DMS53 (cell line): ENCODE measurements at regions not wholly inside any gene's neighbourhood (a gene's known extent, or its start where the extent isn't known, plus 50 kb on each side); places are given as distances from the start of the nearest gene placed in this dataset.
"Not testable (repeated sequence)": the region's sequence is repeated elsewhere in the genome, so short reads cannot be mapped to it uniquely, and the experiment has no call there.

ENCODE experiments used
- DNase-seq: peaks from one replicate; lab custom pipeline; 2025; lab: John Stamatoyannopoulos, UW

DNA sequence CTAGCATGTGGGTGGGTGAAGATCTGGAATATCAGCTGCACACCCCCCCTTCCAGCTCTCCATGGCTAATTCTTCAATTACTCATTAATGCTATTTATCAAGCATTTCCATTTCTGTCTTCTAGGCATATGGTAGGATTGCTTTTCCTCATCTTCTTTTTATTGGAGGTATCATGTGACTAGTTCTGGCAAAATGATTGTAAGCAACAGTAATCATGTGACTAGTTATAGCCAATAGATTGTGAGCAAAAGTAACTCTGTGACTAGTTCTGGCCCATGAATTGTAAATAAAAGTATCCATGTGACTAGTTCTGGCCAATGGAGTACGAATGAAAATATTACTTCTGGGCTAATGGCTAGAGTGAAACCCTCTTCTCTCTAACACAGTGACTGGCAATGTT lies 107.0 kb upstream of the TMEM132E start:
- DNase-seq: no peak

DNA sequence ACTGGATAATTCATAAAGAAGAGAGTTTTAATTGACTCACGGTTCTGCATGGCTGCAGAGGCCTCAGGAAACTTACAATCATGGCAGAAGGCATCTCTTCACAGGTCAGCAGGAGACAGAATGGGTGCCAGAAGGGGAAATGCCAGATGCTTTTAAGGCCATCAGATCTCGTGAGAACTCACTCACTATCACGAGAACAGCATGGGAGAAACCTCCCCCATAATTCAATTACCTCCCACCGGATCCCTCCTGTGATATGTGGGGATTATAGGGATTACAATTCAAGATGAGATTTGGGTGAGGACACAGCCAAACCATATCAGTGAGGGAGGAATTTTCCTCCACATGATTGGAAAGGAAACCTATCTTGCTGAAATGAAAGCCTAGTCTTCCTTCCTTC lies 108.1 kb upstream of the TMEM132E start:
- not testable (repeated sequence) for DNase-seq

DNA sequence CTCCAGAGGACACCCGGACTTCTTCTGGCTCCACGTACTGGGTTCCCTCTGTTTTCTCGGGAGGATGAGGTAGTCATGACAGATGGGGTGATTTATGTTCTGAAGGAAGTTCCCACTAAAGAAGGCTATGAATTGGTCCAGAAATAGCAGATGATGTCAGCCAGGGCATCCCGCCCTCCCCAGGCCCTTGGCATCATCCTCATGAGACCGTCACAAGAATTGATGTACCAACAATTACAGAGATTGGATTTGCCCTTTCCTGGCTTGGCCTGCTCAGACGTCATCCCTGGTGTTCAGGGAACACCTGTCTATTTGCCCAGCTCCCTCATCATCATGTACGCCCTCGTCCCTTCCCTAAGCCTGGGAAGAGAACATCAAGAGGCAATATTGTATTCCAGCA lies 102.8 kb upstream of the CCL1 start:
- no peak for DNase-seq

DNA sequence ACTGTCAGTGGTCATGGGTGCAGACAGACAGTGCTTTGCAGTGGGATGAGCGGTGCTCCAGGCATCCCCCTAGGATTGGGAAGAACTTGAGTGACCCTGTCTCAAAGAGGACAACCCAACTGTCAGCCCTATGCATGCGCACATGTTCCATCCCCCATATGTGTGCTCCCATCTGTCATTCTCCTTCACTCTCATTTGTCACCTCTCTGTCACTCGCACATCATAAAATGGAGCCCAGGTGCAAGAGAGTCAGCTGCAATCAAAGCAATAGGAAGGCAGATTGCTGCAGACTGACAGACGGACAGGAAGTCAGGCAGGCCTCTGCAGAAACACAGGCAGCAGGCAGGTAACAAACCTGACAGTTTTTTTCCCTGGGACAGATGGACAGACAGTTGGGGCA lies 101.8 kb upstream of the CCL1 start:
- no peak for DNase-seq

DNA sequence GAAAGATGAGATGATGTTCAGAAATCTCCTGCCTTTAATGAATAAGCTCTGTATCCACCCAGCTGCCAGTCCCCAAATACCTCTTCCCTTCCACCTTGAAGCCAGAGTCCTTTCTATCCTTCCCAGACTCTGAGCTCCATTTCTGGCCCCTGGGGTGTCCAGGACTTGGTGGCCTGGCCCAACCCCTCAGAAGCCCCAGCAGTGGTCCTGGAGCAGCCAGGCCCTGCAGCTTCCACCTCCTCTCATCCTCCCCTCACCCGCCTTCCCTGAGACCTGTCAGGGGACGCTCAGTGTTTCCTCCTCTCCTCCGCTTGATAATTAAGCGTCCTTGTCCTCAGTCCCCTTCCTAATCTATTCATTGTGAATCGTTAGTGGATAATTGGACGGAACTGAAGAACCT lies 95.2 kb upstream of the CCL1 start:
- DNase-seq: no peak

DNA sequence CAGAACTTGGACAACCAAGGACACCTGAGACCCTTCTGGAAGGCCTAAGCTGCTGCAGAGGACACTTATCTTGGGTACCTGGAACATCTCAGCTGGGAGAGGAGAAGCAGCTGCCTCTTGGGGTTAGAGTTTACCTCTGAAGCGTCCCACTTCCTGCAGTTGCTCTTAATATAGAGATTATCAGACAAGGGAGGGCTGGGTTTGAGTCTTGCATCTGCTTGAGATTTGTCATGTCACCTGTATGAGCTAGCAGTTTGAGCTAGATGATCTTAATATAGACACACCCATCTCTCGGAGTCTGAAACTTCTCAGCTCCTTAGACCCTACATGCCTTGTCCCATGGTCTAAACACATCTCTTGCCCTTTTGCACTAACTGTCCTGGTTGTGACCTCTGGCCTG lies 93.1 kb upstream of the CCL1 start:
- DNase-seq: no peak

DNA sequence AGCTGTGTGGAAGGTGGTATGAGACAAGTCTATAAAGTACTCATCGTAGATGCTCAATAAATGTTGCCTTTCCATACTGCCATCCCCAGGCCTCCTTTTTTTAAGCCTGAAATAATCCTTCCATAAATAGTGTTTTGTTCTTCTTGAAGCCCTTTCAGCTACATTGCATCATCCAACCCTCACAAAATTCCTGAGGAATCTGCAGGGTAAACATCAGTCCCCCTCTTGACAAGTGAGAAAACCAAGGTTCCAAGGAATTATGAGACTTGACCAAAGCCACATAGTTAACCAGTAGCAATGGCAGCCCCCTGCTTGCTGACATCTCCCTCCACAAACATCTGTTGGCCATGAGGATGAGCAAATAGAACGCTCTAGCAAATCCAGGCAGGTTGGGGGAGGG lies 89.7 kb upstream of the CCL1 start:
- no peak for DNase-seq

DNA sequence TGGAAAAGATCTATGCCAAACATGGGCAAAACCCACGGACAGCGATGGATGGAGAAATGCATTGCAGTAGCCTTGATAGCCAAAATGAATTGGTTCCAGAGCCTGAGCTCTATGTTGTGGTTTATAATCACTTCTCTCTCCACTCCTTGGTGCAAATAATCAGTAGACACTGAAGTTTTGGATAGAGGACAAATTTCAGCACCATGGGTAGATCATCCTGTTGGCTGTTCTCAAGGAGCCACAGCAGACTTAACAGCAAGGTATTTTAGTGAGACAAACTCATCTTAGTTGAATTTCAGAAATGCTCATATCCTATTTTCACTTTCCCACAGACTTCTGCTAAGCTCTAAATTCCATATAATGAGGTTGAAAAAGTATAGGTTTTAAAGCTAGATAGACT lies 88.3 kb upstream of the CCL1 start:
- no peak for DNase-seq

DNA sequence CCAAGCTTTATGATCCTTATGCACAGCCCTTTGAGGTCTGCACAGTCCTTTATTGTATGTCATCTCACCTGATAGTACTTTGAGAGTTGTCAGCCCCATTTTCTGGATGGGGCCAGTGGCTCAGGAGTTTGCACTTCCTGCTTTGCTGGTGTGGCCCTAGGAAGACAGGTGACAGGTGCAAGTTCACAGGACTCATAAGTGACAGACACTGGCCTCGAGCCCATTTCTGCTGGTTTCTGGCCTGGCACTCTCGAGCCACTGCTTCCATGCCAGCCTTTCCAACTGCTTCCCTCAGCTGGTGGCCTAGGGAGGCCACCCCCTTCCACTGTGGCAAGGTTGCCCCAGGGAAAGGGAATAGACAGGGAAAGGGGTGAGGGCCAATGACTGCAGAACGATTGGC lies 84.4 kb upstream of the CCL1 start:
- DNase-seq: no peak

DNA sequence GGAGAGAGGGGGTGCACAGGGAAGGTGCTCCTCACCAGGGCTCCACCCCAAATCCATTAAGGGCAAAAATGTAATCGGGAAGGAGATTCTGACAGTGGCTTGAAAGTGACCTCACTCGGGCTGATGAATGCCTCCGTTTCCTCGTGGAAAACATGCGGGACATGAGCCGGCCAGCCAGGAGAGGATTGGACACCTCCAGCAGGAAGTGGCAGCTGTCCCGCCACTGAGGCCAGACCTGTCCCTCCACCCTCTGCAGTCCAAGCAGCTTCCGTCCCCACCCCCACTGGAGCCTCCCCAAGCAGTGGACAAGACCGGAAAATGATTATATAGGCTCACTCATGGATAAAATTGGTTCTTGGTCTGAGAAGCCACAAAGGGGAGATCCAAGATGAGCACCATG lies 82.1 kb upstream of the CCL1 start:
- DNase-seq: no peak

DNA sequence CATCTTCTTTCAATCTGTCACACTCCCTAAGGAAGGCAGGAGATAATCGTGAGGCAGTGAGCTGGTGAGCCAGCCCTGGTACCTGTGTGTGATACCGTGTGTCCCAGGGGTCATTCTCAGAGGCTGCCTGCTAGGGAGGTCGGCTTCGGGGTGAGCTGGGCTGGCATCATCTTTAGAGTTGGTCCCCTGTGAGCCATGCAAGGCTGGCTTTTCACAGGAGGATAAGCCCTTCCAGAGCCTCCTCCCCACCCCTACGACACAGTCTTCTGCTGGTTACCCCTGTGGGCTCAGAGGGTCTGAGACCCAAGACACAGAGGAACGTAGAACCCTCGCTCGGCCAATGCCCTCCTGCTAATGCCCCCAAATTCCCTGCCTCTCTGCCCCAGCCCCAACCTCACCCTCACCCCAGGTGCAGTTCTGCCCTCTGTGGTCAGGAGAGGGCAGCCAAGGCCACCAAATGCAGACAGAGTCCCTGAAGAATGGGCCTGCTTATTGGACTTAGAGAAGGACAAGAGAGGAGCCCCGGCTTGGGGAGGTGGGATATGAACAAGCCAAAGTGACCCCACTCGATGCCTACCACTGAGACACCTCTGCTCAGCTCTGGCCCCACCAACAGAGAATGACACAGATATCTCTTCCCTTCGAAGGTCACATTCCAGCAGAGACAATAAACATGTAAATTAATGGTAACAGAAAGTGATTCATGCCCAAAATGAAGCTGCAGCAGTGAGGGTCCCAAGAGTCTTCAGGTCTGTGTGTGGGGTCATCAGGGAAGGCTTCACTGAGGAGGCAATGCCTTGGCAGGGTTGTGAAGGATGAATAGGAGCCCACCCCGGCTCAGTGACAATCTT lies 80.8 kb upstream of the CCL1 start:
- peak; percentile 13 for DNase-seq

DNA sequence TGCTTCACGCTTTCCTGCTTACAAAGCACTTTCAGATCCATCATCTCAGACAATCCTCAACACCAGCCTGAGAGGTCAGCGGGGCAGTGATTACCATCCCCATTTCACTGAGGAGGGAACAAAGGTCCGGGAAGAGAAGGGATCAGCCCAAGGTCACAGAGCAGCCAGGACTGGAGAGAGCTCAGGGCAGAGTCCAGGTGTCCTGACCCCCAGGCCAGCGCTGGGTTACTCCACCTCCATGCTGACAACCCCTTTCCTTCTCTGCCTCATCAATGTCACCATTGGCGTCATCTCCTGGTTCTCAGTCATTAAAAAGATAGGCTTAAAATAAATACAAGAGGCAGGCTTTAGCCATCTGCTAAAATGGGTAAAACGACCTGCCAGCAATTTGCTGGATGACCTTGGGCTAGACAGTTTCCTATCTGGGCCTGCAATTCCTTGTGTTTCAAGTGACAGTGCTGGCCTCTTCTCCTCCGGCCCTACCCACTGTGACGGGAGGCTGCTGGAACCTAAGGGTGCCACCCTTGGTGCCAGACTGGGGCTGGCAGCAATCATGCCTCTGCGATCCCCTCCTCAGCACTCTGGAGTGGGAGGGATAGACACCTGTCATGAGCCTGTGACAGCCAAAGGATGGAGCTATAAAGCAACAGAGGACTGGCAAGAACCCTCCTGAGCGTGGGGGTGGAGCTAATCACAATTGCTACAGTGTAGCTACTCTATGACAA lies 79.5 kb upstream of the CCL1 start:
- no peak for DNase-seq

DNA sequence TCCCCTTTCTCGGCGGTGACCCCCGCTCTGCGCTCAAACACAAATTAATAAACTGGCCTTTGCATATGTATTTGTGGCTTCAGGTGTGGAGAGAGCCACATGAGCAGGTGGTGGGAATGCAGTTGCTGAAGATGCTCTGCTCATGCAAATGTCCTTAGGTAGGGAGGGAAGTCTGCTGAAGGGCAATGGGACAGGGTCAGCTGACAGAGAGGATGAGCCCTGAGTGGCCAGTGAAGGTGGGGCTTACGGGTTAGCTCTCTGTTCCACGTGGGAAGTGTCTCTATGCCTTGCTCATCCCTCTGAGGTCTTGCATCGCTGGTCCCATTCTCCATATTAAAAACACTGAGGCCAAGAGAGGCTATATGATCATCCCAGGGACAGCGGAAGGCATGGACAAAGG lies 74.2 kb upstream of the CCL1 start:
- no peak for DNase-seq

DNA sequence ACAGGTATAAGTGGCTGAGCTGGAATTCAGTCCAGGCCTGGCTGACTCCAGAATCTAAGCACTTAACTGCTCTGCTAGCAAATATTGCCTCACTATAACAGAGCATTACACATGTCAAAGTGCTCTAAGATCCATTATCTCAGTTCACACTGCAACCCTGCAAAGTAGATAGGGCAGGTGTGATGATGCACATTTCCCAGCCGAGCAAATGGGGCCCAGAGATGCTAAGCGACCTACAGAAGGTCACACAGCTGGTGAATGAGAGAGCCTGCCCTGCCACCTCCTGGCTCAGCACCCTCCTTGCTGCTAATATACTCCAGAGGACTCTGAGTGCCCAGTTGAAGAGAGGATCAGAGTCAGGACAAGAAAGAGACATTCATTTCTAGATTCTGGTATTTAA lies 73.6 kb upstream of the CCL1 start:
- no peak for DNase-seq

DNA sequence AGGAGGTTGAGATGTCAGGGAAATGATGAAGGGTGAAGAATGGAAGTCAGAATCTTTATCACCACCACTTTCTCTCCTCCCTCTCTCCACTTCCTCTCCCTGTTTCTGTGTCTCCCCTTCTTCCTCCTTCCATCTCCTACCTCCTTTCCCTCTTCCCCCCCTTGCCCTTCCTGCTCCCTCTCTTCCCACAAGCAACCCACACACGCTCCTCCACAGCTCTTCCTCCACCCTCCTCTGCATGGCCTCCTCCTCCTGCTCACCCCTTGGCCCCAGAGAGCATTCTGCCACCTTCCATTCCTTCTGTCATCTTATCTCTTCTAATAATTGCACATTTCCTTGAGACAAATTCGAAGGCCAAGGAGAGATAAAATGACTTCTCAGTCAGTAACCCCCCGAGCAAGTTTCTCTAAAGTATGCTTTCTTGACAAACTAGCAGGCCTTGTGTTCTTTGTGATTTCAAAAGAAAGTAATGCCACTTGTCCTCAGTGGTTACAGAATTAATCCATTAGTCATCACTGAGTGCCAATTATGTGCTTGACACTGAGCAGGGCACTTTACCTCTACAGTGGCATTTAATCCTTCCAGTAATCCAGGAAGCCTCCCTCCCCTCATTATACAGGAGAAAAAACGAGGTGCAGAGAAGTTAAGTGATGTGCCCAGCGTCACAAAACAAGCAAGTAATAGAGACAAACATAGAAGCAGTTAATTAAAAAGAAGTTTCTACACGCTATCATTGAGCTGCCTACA lies 72.3 kb upstream of the CCL1 start:
- DNase-seq: no peak

DNA sequence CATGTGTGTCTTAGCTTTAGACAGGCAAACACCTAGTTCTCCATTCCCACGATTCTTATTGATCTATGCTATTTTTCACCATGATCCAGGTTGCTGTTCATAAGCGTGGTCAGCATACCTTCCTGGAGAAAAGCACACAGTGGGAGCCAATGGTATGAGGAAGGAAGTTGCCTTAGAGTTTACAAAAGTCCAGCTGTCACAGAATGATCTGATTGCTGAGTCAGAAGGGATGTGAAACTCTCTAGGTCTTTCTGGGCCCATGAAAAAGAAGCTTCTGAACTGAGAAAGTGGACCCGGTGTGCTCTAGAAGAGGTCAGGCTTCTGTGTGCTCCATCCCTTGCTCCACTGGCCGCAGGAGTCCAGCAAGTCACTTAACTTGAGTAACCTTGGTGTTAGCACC lies 71.0 kb upstream of the CCL1 start:
- no peak for DNase-seq

DNA sequence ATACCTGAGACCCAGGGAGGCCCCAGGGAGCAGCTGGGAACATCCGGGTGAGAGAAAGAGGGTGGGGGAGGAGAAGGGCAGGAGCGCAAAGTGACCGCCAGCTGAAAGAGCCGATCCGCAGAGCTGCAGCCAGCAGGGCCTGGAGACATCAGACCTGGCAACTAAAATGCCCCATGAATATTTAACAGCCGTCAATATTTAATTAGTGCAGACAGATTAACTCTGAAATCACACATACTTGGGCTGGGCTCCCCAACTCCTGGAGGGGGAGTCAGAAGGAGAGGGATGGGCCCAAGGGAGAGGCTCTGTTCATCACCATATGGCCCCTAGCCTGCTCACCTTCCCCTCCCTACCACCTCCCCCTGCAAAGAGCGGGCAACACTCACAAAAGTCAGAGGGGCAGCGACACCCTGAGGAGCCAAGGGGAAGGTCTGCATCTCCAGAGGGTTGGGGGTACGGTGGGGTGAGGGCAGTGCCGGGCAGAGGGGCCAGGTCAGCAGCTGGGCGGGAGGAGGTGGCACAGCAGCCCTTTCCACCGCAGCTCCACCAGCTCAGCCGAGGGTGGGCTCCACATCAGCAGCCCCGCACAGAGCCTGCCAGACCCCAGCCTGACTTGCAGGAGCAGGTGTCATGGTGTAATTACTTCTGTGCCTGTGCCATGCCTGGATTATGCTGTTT lies 61.9 kb upstream of the CCL1 start:
- DNase-seq: no peak

DNA sequence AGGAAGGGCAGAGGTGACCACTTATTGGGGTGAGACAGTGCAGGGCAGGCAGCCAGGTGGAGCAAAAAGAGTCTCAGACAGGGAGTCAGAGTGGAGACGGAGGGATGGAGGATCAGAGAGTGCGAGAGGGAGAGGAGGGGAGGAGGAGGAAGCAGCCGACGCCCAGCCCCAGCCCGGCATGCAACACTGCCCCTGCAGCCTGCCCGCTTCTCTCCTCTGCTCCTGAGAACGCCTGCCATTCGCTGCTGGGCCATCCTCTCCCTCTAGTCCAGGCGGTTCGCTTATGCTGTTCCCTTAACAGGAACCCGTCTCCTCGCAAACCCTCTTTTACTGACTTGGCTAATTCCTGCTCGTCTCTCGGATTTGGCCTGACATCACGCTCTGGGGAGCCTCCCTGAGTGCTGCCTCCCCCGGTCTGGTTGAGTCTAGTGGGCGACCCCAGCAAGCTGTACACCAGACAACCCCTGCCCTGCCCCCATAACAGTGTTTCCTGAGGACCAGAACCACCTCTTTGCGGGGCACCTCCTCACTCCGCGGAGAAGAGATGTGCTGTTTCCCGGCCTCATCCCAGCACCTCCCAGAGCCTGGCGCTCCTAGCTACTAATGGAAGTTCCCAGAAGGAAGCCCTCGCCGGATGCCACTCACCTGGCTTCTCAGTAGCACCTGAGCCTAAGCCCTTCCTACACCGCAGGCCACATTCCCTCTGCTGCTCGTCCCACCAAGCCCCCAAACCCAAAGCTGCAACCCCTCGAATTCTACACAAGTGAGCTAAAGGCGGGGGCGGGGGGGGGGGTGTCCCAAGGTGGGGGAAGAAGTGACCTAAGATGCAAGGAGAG lies 61.2 kb upstream of the CCL1 start:
- DNase-seq: no peak

DNA sequence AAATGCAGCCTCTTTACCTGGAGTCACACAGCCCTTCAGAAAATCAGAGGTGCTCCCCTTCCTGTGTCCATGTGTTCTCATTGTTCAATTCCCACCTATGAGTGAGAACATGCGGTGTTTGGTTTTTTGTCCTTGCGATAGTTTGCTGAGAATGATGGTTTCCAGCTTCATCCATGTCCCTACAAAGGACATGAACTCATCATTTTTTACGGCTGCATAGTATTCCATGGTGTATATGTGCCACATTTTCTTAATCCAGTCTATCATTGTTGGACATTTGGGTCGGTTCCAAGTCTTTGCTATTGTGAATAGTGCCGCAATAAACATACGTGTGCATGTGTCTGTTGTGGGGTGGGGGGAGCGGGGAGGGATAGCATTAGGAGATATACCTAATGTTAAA lies 60.3 kb upstream of the CCL1 start:
- not testable (repeated sequence) for DNase-seq

DNA sequence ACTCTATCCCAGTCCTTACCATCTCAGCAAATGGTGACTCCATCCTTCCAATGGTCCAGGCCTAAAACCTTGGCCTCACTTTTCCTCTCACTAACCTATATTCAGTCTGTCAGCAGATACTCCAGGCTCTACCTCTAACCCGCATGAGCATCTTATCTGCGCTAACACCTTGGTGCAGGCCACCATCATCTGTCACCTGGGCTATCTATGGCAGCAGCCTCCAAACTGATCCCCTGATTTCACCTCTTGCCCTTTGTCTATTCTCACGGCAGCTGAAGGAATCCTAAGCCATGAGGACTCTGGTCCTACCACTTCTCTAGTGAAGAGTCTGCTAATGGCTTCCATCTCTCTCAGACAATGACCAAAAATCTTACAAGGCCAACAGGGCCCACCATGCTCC lies 57.9 kb upstream of the CCL1 start:
- DNase-seq: no peak

DNA sequence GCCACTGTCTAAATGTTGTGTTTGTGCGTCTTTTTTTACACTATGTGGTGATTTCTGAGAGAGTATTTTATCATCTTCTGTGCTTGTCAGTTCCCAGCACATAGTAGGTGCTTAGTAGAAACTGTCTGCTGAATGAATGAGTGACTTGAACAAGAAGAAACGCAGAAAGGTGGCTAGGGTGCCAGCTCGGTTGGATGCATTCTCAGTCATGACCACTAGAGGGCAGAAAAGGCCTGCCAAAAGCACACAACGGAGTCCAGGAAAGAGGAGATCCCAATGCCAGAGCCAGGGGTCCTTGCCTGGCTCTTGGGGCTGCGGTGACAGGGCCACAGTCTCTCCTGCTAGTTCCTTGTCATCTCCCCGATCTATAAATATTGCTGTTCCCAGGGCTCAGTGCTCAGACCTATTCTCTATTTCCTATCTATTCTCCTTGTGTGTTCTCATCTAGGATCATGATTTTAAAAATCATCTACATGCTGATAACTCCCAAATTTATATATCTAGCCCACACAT lies 57.3 kb upstream of the CCL1 start:
- peak; percentile 55 for DNase-seq
